CD8-positive, alpha-beta memory T cell (primary cell): ENCODE measurements at regions not wholly inside any gene's neighbourhood (a gene's known extent, or its start where the extent isn't known, plus 50 kb on each side); places are given as distances from the start of the nearest gene placed in this dataset.

Experiments used
- CTCF ChIA-PET: fragments of 350-600 bp; sonication (Branson Sonifier 250); formaldehyde crosslinking; loops from one replicate; lab custom pipeline; 2021; ENCODE audit warnings: antibody characterized with exemption; lab: Charles Lee
- POLR2A ChIA-PET: fragments of 350-600 bp; sonication (Branson Sonifier 250); formaldehyde crosslinking; loops from one replicate; lab custom pipeline; 2021; ENCODE audit warnings: antibody characterized with exemption; lab: Charles Lee
- DNase-seq, 5 donors: peaks; one replicate each; pipeline versions ENCODE4 v3.0.0 to v3.0.0-alpha.2; 2020 to 2022; ENCODE audit warnings: mixed read lengths in 1 of 5
- H3K27ac ChIP-seq: one replicate; pipeline ENCODE4 v1.7.0; 2013; ENCODE audit warnings: low read depth, mild to moderate bottlenecking, low read length, moderate library complexity
- H3K27me3 ChIP-seq: 2 replicates; pipeline ENCODE4 v1.7.0; 2013; ENCODE audit warnings: low read length, mild to moderate bottlenecking; ENCODE audit not compliant: insufficient read depth, poor library complexity, severe bottlenecking
- H3K36me3 ChIP-seq: 2 replicates; pipeline ENCODE4 v1.7.0; 2013; ENCODE audit warnings: mild to moderate bottlenecking, low read length, moderate library complexity; ENCODE audit not compliant: insufficient read depth
- H3K4me1 ChIP-seq: 2 replicates; pipeline ENCODE4 v1.7.0; 2013; ENCODE audit warnings: mild to moderate bottlenecking, low read length, moderate library complexity; ENCODE audit not compliant: insufficient read depth
- H3K4me3 ChIP-seq: 2 replicates; pipeline ENCODE4 v1.7.0; 2013; ENCODE audit warnings: mild to moderate bottlenecking, low read length
- H3K9me3 ChIP-seq: 2 replicates; pipeline ENCODE4 v1.7.0; 2013; ENCODE audit warnings: mild to moderate bottlenecking, low read length
- H3K27ac Mint-ChIP-seq, 8 donors: one replicate each; pipeline ENCODE4 v1.8.0; 2020 to 2021; ENCODE audit warnings: mixed read lengths in 8 of 8, mild to moderate bottlenecking in 6 of 8, inconsistent platforms in 3 of 8, moderate library complexity in 3 of 8
- H3K27me3 Mint-ChIP-seq, 2 donors: one replicate each; pipeline ENCODE4 v1.8.0; 2020 to 2021; ENCODE audit warnings: mixed read lengths in 2 of 2, mild to moderate bottlenecking in 1 of 2, moderate library complexity in 1 of 2
- H3K36me3 Mint-ChIP-seq, 3 donors: one replicate each; pipeline ENCODE4 v1.8.0; 2020 to 2021; ENCODE audit warnings: mixed read lengths in 3 of 3, inconsistent platforms in 1 of 3, mild to moderate bottlenecking in 1 of 3
- H3K4me1 Mint-ChIP-seq, 3 donors: one replicate each; pipeline ENCODE4 v1.8.0; 2020 to 2021; ENCODE audit warnings: mixed read lengths in 3 of 3, inconsistent platforms in 1 of 3, mild to moderate bottlenecking in 1 of 3
- H3K4me3 Mint-ChIP-seq, 7 donors: one replicate each; pipeline ENCODE4 v1.8.0; 2020 to 2021; ENCODE audit warnings: mixed read lengths in 7 of 7, mild to moderate bottlenecking in 6 of 7, moderate library complexity in 4 of 7, inconsistent platforms in 2 of 7
- H3K9me3 Mint-ChIP-seq, 5 donors: one replicate each; pipeline ENCODE4 v1.8.0; 2020 to 2022; ENCODE audit warnings: mixed read lengths in 5 of 5, mild to moderate bottlenecking in 3 of 5, moderate library complexity in 2 of 5, inconsistent platforms in 1 of 5

DNA sequence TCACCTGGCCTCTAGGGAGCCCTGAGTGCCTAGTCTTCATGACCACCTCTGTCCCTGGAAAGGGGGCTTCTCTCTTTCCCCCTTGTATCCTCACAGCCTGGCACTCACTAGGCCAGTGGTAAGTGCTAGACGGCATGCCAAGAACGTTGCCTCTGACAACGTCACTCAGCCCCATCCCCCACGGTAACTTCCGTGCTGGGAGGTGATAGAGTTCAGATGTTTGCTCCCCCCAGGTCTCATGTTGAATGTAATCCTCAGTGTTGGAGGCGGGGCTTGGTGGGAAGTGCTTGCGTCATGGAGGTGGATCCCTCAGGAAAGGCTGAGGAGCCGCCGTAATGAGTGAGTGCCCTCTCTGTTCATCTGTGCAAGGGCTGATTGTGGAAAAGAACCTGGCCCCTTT, 343.3 kb upstream of the MKI67 start:
- H3K27ac Mint-ChIP-seq: no peak overlapping the region
- no peaks in the 10 kb centered on the region for H3K4me1 ChIP-seq
- no peak overlapping the region for H3K4me3 ChIP-seq
- POLR2A ChIA-PET: no interaction called here
- no peaks in the 10 kb centered on the region for H3K27me3 ChIP-seq
- H3K36me3 Mint-ChIP-seq: no peaks in the 10 kb centered on the region
- CTCF ChIA-PET: no interaction called here
- no peaks in the 10 kb centered on the region for H3K36me3 ChIP-seq
- H3K9me3 Mint-ChIP-seq: peaks cover 0 to 7% (median 5%) of the 10 kb centered on the region in 5 donors
- H3K27ac ChIP-seq: no peak overlapping the region
- peaks cover 0 to 2% of the 10 kb centered on the region in 2 donors for H3K27me3 Mint-ChIP-seq
- no peak overlapping the region for H3K4me3 Mint-ChIP-seq
- H3K9me3 ChIP-seq: no peaks in the 10 kb centered on the region
- H3K4me1 Mint-ChIP-seq: no peaks in the 10 kb centered on the region
- no peak for DNase-seq

DNA sequence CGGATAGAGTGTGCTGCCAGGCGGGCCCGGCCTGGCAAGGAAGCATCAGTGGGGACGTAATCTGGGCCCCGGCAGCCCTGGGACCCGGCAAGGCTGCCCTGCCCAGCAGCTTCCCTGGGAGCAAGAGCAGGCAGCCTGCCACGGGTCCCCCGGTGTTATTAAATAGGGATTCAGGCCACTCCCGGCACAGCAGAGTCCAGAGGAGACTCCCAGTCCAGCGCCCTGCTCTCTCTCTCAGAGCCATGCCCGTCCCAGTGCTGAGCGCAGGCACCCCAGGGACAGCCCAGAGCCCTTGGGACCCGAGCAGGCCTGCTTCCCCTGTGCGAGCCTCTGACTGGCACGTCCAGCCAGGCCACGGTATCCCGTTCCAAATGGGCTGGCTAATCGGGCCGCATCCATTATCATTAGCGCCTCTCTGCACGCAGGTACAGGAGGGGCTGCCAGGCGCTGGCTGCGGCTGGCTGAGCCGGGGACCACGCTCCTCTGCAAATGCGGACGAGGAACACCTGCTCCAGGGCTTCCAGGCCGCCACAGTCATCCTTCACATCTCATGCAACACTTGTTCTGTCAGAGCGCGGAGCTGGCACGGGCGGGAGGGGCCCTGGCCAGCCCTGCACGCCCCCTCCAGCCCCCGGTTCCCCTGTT, 344.2 kb upstream of the MKI67 start:
- Mint-ChIP-seq H3K36me3 (no peaks in the 10 kb centered on the region), H3K27ac (no peak overlapping the region)

DNA sequence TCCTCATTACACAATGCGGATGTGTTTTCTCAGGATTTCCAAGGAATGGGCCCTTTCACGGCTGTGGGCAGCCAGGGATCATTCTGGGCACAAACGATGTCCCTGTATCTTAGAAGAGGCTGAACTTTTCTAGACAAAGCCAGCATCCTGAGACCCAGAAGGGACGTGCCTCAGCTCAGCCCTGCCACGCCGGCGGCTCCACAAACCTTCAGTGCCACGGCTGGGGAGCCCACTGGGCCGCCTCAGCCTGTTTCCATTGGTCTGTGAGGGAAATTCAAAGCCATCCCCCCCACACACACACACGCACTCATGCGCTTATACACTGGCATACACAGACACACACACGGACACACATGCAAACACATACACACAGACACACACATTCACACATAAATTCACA, 344.9 kb upstream of the MKI67 start:
- POLR2A ChIA-PET: no interaction called here
- peaks cover 0 to 4% (median 2%) of the 10 kb centered on the region in 5 donors for H3K9me3 Mint-ChIP-seq
- Histone ChIP-seq H3K36me3 (no peaks in the 10 kb centered on the region), H3K27me3 (no peaks in the 10 kb centered on the region), H3K4me1 (no peaks in the 10 kb centered on the region), H3K9me3 (no peaks in the 10 kb centered on the region), H3K4me3 (no peak overlapping the region), H3K27ac (no peak overlapping the region)
- H3K36me3 Mint-ChIP-seq: no peaks in the 10 kb centered on the region
- peaks cover 0 to 2% of the 10 kb centered on the region in 2 donors for H3K27me3 Mint-ChIP-seq
- H3K4me3 Mint-ChIP-seq: no peak overlapping the region
- no peaks in the 10 kb centered on the region for H3K4me1 Mint-ChIP-seq
- DNase-seq: no peak
- CTCF ChIA-PET: no interaction called here
- H3K27ac Mint-ChIP-seq: no peak overlapping the region

More for the DNA sequence above, 344.2 kb upstream of the MKI67 start:
- no peaks in the 10 kb centered on the region for H3K4me1 ChIP-seq
- H3K27ac ChIP-seq: no peak overlapping the region
- no peaks in the 10 kb centered on the region for H3K36me3 ChIP-seq
- Mint-ChIP-seq H3K4me1 (no peaks in the 10 kb centered on the region), H3K9me3 (peaks cover 0 to 5% (median 3%) of the 10 kb centered on the region in 5 donors), H3K27me3 (peaks cover 0 to 2% of the 10 kb centered on the region in 2 donors), H3K4me3 (no peak overlapping the region)
- H3K9me3 ChIP-seq: no peaks in the 10 kb centered on the region
- no peaks in the 10 kb centered on the region for H3K27me3 ChIP-seq
- POLR2A ChIA-PET: no interaction called here
- H3K4me3 ChIP-seq: no peak overlapping the region
- CTCF ChIA-PET: no interaction called here
- DNase-seq: no peak

DNA sequence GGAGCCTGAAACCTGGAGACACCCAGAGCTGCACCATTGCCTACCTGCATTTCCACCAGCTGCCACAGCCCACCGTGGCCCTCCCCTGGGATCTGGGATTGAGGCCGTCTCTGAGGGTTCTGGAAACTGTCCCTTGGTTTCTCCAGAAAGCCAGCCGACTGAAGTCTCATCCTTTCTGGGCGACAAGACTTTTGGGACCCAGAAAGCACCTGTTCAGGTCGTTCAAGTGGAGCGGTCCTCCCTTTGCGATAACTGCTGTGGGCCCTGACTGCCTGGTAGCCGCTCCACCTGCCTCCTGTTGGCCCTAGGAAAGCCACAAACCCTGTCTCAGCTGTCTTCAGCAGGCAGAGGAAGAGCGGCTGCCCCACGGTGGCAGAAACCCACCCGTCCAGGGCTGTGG, 346.0 kb upstream of the MKI67 start:
- Histone ChIP-seq H3K27ac (no peak overlapping the region), H3K4me3 (no peak overlapping the region), H3K9me3 (no peaks in the 10 kb centered on the region), H3K36me3 (no peaks in the 10 kb centered on the region), H3K4me1 (no peaks in the 10 kb centered on the region), H3K27me3 (no peaks in the 10 kb centered on the region)
- POLR2A ChIA-PET: no interaction called here
- CTCF ChIA-PET: no interaction called here
- H3K36me3 Mint-ChIP-seq: no peaks in the 10 kb centered on the region
- H3K9me3 Mint-ChIP-seq: peaks cover 0 to 2% (median 0%) of the 10 kb centered on the region in 5 donors
- H3K4me3 Mint-ChIP-seq: no peak overlapping the region
- H3K4me1 Mint-ChIP-seq: no peaks in the 10 kb centered on the region
- H3K27me3 Mint-ChIP-seq: peaks cover 0 to 2% of the 10 kb centered on the region in 2 donors
- DNase-seq: no peak
- no peak overlapping the region for H3K27ac Mint-ChIP-seq

DNA sequence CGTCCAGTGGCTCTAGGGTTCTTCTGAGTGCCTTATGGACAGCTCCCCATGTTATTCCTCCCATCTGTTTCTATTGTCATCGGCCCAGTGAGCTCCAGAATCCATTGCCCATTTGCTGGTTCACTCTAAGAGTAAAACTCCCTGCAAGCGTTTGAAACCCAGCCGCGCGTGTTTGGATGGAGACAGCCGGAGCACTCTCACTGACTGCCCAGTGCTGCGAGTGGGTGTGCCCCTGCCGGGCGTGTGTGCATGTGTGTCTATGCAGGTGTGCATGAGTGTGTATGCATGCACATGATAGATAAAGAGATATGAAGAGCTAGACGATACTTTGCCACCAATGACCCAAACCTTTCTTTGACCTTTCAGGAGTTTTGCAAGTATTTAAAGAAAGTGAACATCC, 347.2 kb upstream of the MKI67 start:
- Histone ChIP-seq H3K27ac (no peak overlapping the region), H3K9me3 (no peaks in the 10 kb centered on the region), H3K36me3 (no peaks in the 10 kb centered on the region), H3K4me3 (no peak overlapping the region), H3K27me3 (no peaks in the 10 kb centered on the region), H3K4me1 (no peaks in the 10 kb centered on the region)
- no peaks in the 10 kb centered on the region for H3K36me3 Mint-ChIP-seq
- peaks cover 0 to 2% (median 0%) of the 10 kb centered on the region in 5 donors for H3K9me3 Mint-ChIP-seq
- ChIA-PET CTCF (no interaction called here), POLR2A (no interaction called here)
- no peak overlapping the region for H3K27ac Mint-ChIP-seq
- DNase-seq: no peak
- H3K4me1 Mint-ChIP-seq: no peaks in the 10 kb centered on the region
- no peak overlapping the region for H3K4me3 Mint-ChIP-seq
- H3K27me3 Mint-ChIP-seq: peaks cover 0 to 2% of the 10 kb centered on the region in 2 donors

DNA sequence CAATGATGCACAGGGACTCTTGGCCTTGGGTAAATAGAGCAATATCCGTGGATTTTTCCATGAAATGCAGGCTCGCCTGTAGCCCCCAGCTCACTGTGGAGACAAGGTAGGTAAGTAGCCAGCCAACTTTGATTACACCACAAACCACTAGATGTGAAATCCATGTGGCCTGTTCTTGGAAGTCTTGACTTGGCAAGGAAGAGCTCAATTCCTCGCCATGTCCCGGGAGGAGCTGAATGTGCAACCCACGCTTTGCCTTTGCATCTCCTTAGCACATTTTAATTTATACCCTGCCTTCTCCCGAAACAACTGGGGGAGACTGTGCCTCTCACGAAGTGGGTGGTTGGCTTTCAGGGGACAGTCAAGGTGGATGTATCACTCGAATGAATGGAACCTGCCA, 347.7 kb upstream of the MKI67 start:
- Histone ChIP-seq H3K9me3 (no peaks in the 10 kb centered on the region), H3K4me1 (no peaks in the 10 kb centered on the region), H3K36me3 (no peaks in the 10 kb centered on the region), H3K27me3 (no peaks in the 10 kb centered on the region), H3K4me3 (no peak overlapping the region), H3K27ac (no peak overlapping the region)
- H3K4me1 Mint-ChIP-seq: no peaks in the 10 kb centered on the region
- POLR2A ChIA-PET: no interaction called here
- H3K27ac Mint-ChIP-seq: no peak overlapping the region
- peaks cover 0 to 2% (median 0%) of the 10 kb centered on the region in 5 donors for H3K9me3 Mint-ChIP-seq
- peaks cover 0 to 2% of the 10 kb centered on the region in 2 donors for H3K27me3 Mint-ChIP-seq
- CTCF ChIA-PET: no interaction called here
- H3K4me3 Mint-ChIP-seq: no peak overlapping the region
- no peak for DNase-seq
- no peaks in the 10 kb centered on the region for H3K36me3 Mint-ChIP-seq

DNA sequence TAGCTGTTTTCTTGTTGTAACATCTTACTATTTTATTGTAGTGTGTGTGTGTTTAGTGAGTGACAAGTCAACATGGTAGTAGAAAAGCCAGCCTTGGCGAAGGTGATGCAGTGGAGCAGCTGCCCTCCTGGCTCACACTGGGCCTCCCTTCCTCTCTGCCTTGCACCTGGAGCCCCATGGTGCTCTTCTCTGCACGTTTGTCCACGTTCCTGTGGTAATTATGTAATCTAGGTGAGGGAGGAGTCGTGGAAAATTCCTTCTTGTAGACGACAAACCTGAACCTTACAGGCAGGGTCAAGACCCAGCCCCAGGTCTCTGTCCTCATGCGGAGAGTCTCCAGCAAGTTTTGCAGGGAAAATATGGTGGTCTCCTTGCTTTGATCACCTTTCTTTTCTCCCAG, 348.3 kb upstream of the MKI67 start:
- ChIA-PET POLR2A (no interaction called here), CTCF (no interaction called here)
- Histone ChIP-seq H3K4me3 (no peak overlapping the region), H3K4me1 (no peaks in the 10 kb centered on the region), H3K27ac (no peak overlapping the region), H3K36me3 (no peaks in the 10 kb centered on the region), H3K27me3 (no peaks in the 10 kb centered on the region), H3K9me3 (no peaks in the 10 kb centered on the region)
- Mint-ChIP-seq H3K36me3 (no peaks in the 10 kb centered on the region), H3K27ac (no peak overlapping the region), H3K9me3 (peaks cover 0 to 2% (median 0%) of the 10 kb centered on the region in 5 donors), H3K4me1 (no peaks in the 10 kb centered on the region), H3K27me3 (peaks cover 0 to 1% of the 10 kb centered on the region in 2 donors), H3K4me3 (no peak overlapping the region)
- DNase-seq: no peak

DNA sequence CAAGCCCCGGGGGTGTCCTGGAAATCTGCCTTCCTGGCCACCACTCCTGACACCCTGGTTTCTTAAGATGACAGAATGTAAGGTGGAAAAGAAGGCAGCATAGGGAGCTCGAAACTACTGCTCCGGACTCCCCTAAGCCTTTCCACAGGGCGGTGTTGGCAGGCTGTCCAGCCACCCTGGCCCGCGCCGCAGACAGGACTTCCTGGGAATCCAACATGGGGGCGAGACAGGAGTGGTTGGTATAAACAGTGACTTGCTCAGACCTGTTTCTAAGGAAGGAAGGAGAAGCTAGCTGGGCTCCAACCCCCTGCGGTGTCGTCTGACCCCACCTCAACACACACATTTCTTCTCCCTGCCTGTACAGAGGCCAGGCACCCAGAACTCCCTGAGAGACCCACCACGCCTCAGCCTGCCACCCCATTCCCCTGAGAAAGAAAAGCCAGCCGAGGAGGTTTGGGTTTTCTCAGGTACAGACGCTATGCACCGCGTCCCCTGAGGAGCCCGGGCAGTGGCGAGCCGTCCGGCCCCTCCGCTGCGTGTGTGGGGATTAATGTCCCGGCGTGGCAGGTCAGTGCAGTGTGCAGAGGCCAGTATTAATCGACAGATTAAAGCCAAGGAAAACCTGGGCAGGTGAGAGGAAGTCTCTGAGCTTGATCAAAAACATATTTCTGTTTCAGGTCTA, 349.6 kb upstream of the MKI67 start:
- Mint-ChIP-seq H3K36me3 (no peaks in the 10 kb centered on the region), H3K4me1 (no peaks in the 10 kb centered on the region), H3K27me3 (no peaks in the 10 kb centered on the region), H3K9me3 (no peaks in the 10 kb centered on the region), H3K4me3 (no peak overlapping the region), H3K27ac (no peak overlapping the region)
- H3K9me3 ChIP-seq: no peaks in the 10 kb centered on the region
- no peak overlapping the region for H3K27ac ChIP-seq
- POLR2A ChIA-PET: no interaction called here
- no peak for DNase-seq
- CTCF ChIA-PET: no interaction called here
- H3K4me1 ChIP-seq: no peaks in the 10 kb centered on the region
- no peak overlapping the region for H3K4me3 ChIP-seq
- no peaks in the 10 kb centered on the region for H3K36me3 ChIP-seq
- no peaks in the 10 kb centered on the region for H3K27me3 ChIP-seq
